ENCODE measurements at regions not wholly inside any gene's neighbourhood (a gene's known extent, or its start where the extent isn't known, plus 50 kb on each side); places are given as distances from the start of the nearest gene placed in this dataset.
"Not testable (repeated sequence)": the region's sequence is repeated elsewhere in the genome, so short reads cannot be mapped to it uniquely, and the experiment has no call there.

DNA sequence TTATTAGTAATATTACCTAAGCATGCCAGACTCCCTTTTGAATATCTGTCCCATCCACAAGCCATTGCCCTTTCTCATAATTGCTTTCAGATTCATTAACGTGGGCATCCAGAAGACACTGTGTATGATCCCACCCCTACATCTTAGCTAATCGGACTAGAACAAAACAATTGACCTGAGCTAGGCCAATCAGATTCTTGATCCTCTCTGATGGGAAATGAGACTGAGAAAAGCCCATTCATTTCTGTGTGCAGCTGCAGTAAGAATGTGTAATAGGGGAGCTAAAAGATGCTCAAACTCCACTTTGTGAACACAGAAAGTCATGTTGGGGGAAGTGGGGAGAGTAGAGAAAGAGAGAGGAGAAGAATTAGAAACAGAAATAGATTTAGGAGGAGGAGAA lies 281.7 kb upstream of the G2E3 start:
- intact Hi-C loops (cut with DNase I) = no loop called here
- ATAC-seq = no peak
- no peak for DNase-seq

DNA sequence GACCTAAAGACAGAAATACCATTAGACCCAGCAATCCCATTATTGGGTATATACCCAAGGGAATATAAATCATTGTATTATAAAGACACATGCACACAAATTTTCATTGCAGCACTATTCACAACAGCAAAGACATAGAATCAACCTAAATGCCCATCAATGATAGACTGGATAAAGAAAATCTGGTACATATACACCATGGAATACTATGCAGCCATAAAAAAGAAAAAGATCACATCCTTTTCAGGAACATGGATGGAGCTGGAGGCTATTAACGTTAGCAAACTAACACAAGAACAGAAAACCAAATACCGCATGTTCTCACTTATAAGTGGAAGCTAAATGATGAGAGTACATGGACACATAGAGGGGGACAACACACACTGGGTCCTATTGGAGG lies 280.1 kb upstream of the G2E3 start:
- ATAC-seq; DNase-seq; intact Hi-C loops (cut with DNase I): not testable (repeated sequence)

DNA sequence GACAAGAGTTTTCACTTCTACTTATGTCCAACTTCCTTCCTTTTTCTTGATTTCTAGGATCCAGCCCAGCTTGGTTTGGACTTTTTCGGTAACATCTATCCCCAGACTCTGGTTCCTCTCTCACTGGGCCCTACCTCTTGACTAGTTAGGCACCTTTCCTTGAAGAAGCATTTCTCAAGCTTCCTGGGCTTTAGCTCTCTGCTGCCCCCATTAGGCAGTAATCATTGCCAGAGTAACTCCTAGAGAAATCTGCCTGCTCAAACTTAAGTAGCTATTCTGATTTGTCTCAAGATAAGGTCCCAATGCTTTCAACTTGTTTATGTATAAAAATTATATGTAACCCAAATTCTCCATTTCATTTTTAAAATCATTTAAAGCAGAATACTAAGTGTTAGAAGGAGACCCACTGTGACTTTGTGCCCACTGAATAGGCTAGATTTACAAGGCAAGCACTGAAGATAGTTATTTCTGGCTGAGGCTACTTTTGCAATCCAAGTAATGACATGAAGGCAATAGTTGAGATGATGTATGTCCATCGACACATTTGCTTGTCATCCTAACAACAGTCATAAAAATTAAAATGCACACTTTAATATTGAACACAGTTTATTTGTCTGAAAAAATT lies 275.0 kb upstream of the G2E3 start:
- no peak for ATAC-seq
- intact Hi-C loops (cut with DNase I) = no loop called here

GRCh38 chr14:30284808-30285207 lies 274.1 kb upstream of the G2E3 start:
- intact Hi-C loops (cut with DNase I) = no loop called here
- no peak for DNase-seq
- ATAC-seq = no peak

More for the DNA sequence above, 275.0 kb upstream of the G2E3 start:
- DNase-seq = no peak

DNA sequence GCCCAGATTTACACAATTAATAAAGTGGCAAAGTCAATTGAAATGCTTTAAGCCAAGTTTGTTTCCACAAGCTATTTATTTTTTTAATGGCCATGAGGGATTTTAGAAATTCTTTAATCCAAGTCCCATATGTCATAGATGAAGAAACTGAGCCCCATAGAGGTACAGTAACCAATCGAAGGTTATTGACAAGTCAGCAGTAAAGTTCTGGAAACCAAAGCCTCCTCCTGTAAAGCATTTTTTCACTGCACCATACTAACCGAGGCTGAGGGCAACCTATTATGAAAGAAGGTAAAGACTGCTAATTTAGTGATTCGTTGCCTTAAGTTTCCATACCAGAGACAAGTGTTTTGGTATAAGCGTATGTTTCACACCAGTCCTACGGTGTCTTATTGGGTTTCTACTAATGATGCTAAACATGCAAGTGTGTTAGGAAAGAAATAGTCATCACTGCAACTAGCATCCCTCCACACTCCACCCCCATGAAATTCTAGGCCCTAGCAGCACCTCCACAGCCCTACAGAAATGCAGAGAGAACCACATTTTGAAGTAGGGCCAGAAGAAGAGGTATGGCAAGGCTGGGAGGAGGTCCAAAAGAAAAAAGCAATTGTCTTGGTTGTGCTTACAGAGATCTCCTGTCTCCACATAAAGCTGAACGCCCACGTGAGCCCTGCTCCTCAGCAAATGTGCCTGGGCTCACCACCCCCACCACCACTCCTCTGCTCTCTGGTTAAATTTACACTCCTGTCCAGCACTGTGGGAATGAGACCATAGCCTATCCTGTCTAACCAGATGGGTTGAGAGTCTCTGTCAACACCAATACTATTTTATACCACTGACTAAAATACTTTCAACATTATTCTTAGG lies 271.1 kb upstream of the G2E3 start:
- no peak for ATAC-seq
- intact Hi-C loops (cut with DNase I) = no loop called here
- no peak for DNase-seq

- DNase-seq = no peak
- no peak for ATAC-seq
- intact Hi-C loops (cut with DNase I) = no loop called here
Measured at GRCh38 chr14:30290001-30290400, 269.0 kb upstream of the G2E3 start.

- DNase-seq (no peak), ATAC-seq (peak in 1 of 2 donors; percentile 85)
- intact Hi-C loops (cut with DNase I) = no loop called here
Measured at GRCh38 chr14:30291216-30291615, 267.7 kb upstream of the G2E3 start.

- intact Hi-C loops (cut with DNase I) = no loop called here
- ATAC-seq (no peak), DNase-seq (no peak)
Measured at GRCh38 chr14:30292541-30292940, 266.4 kb upstream of the G2E3 start.

DNA sequence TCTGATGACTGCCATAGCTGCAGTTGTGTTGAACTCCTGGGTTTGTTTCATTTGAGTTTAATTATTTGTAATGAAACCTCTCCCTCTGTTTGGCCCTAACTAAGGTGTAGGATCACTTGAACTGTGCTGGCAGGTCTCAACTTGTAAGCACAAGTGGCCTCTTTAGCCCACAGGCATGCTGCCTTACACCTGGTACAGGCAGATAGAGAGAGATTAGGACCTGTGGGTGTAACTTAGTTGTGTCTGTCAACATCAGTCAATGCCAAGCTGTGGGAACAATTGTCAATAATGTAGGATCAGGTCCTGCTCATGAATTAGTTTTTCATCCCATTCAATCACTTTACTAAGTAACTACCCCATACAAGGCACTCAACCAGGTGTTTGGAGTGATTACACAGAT lies 263.0 kb upstream of the G2E3 start:
- DNase-seq (no peak), ATAC-seq (no peak)
- intact Hi-C loops (cut with DNase I) = no loop called here

- intact Hi-C loops (cut with DNase I) = no loop called here
- no peak for ATAC-seq
- no peak for DNase-seq
Measured at GRCh38 chr14:30296931-30297405, 262.0 kb upstream of the G2E3 start.

GRCh38 chr14:30297876-30298795 lies 260.8 kb upstream of the G2E3 start:
- intact Hi-C loops (cut with DNase I) = no loop called here
- ATAC-seq (no peak), DNase-seq (no peak)

- intact Hi-C loops (cut with DNase I) = no loop called here
- no peak for ATAC-seq
- no peak for DNase-seq
Measured at GRCh38 chr14:30299915-30300314, 259.0 kb upstream of the G2E3 start.

- ATAC-seq = no peak
Measured at GRCh38 chr14:30303350-30303749, 255.6 kb upstream of the G2E3 start.

DNA sequence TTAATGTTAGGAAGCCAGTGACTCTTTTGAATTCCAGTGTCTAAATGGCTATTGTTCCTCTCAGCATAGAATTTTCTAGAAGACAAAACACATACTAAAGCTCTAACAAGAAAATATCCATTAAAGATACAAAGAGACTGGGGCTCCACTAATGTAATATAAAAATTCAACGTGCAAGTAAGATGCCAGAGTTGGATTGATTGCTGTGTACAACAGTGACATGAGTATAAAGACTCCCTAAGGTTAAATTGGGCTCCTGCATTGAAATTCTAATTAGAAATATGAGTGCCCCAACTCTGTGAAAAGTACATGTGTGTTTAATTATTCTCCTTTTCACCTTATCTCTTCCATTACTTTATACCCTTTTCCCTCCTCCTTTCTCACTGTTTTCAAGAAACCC lies 253.6 kb upstream of the G2E3 start:
- ATAC-seq = no peak
- DNase-seq = no peak
- intact Hi-C loops (cut with DNase I) = no loop called here

More at GRCh38 chr14:30303350-30303749, 255.6 kb upstream of the G2E3 start:
- intact Hi-C loops (cut with DNase I) = no loop called here
- DNase-seq = no peak

- intact Hi-C loops (cut with DNase I) = no loop called here
- no peak for DNase-seq
- no peak for ATAC-seq
Measured at GRCh38 chr14:30309405-30309804, 249.6 kb upstream of the G2E3 start.

- no peak for ATAC-seq
- intact Hi-C loops (cut with DNase I) = no loop called here
- no peak for DNase-seq
Measured at GRCh38 chr14:30312214-30312613, 246.7 kb upstream of the G2E3 start.

- intact Hi-C loops (cut with DNase I) = no loop called here
- ATAC-seq (no peak), DNase-seq (no peak)
Measured at GRCh38 chr14:30317729-30318128, 241.2 kb upstream of the G2E3 start.

- no peak for ATAC-seq
- no peak for DNase-seq
- intact Hi-C loops (cut with DNase I) = no loop called here
Measured at GRCh38 chr14:30322819-30323218, 236.1 kb upstream of the G2E3 start.

GRCh38 chr14:30330033-30330432 lies 228.9 kb upstream of the G2E3 start:
- intact Hi-C loops (cut with DNase I) = no loop called here
- ATAC-seq (no peak), DNase-seq (no peak)

- no peak for ATAC-seq
- intact Hi-C loops (cut with DNase I) = no loop called here
Measured at GRCh38 chr14:30330445-30330844, 228.5 kb upstream of the G2E3 start.

More at GRCh38 chr14:30330445-30330844, 228.5 kb upstream of the G2E3 start:
- no peak for DNase-seq
